Anterior cingulate cortex (tissue), 58 donors: ENCODE measurements at regions not wholly inside any gene's neighbourhood (a gene's known extent, or its start where the extent isn't known, plus 50 kb on each side); places are given as distances from the start of the nearest gene placed in this dataset.

ENCODE experiments used
- DNase-seq, 58 donors: peaks; one replicate each; lab custom pipeline; 2025; lab: John Stamatoyannopoulos, UW

- DNase-seq: no peak
These were observed 228.8 kb downstream of the BCL11B start for GRCh38 chr14:99043267-99043615.

DNA sequence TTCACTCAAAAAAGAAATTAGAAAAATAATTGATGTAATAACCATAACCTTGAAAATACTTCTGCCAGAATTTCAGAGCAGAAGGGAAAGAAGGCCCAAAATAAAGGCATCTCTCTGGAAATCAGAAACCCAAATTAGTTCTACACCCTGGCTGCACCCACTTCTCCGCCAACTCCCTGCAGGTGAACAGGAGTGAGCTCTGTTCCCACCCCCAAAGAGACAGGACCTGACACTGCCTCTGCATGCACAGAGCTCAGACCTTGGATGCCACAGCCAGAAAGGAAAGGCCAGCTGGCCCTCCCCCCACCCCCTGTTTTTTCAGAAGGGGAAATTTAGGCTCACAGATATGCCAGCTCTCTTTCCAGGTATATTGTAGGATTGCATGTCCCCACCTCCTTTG lies 228.2 kb downstream of the BCL11B start:
- no peak for DNase-seq

GRCh38 chr14:99047441-99048031 lies 224.5 kb downstream of the BCL11B start:
- no peak for DNase-seq

DNA sequence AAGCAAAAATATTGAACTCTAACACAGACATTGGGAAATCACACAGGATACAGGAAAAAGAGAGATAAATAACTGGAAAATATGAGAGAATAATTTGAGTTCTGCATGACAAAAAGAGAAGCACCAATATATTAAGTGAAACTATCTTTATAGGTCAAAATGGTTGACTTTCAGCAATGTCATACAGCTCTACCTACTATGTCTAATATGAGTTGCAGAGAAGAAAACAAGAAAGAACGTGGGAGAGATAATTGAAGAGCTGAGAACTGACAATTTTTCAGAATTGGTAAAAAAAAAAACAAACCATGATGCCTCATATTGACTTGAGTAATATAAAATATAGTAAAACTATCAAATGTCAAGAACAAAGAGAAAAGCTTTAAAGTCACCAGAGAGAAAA lies 221.7 kb downstream of the BCL11B start:
- no peak for DNase-seq

DNA sequence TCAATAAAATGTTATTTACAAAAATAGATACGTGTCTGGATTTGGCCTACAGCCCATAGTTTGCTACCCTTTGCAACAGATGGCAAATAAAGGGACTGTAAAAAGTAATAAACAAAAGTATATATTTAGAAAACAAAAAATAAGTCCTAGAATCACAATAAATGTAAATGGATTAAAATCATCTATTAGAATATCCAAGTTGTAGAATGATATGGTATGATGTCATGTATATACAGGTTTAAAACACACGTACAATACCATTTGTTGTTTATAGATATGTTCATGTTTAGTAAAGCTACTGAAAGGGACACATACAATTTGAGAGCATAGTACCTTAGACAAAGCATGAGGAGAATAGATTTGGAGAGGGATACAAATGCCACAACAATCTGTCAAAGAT lies 219.5 kb downstream of the BCL11B start:
- DNase-seq: no peak

DNA sequence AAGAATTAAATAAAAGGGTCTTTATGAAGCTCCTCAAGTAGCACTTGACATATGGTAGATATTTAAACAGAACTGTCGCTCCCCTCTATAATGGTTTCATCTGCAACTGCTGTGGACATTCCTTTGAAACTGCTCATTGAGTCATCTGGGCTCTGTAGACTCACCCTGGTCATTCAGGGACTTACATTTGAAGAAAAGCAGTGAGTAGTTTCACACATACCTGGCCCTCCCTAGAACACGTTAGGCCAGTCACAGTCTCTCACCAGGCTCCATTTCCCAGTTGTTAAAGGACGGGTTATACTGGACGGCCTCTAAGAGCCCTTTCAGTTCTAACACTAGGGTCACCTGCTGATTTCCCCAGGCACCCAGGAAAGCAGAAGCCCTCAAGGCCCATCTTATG lies 217.0 kb downstream of the BCL11B start:
- no peak for DNase-seq

GRCh38 chr14:99055816-99056215 lies 216.2 kb downstream of the BCL11B start:
- DNase-seq: no peak

GRCh38 chr14:99057576-99058083 lies 214.4 kb downstream of the BCL11B start:
- no peak for DNase-seq

DNA sequence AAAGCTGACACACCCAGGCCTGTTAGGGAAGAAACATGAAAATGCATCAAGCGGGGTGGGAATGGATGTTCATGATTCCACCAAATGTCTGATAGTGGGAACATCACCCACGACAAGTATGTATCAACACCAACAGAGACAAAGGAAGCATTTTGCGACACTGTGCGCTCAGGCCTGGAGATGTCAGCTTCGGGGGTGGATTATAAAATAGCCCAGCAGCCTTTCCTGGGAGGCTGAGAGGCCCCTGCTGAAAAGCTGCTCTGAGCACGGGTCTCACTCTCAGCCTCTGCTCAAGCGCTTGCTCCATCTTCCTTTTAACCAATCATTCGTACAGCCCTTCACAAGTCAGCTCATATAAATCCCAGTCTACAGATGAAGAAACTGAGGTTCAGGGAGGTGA lies 213.5 kb downstream of the BCL11B start:
- DNase-seq: no peak

DNA sequence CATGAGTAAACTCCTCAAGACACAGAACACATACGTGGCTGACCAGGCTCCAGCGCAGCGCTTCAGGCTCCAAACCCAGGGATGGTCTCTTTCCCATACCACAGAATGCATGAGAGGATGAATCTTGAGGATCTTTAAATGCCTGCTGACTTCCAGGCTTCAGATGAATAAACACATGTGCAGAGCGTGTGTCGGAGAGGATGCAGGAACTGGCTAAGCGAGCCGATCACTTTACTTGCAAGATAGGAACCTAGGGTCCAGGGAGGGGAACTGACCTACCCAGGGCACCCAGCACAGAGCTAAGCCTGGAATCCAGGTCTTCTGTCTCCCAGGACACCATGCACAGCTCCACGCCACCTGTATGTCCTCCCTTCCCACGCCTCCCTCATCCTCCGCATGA lies 209.8 kb downstream of the BCL11B start:
- DNase-seq: no peak

GRCh38 chr14:99062772-99063418 lies 209.1 kb downstream of the BCL11B start:
- no peak for DNase-seq

DNA sequence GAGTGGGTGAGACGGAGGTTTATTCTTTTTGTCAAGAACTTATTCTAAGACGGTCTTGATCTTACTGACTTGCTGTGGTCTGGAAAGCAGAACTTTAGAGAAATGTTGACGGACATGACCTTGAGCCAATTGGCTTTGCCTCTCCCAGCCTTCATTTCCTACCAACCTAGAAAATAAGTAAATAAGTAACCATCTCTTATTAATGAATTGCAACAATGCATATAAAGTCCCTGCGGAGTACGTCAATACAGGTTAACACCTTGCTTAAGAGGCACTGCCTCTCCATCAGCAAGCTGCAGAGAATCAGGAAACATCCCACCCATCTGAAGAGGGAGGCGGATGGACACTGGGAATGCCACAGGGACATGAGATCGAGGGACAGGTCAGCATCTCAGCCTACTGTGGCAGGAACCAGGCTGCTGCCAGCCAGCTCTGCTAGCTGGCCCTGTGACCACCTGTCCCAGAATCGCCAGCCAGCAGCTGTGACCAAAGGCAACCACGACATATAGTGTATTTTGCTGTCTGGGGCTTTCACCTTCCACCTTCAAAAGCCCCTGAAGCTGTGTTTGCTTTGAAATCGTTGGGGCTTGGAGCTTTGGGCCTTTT lies 208.3 kb downstream of the BCL11B start:
- DNase-seq: no peak

- DNase-seq: no peak
These were observed 207.6 kb downstream of the BCL11B start for GRCh38 chr14:99064262-99064954.

DNA sequence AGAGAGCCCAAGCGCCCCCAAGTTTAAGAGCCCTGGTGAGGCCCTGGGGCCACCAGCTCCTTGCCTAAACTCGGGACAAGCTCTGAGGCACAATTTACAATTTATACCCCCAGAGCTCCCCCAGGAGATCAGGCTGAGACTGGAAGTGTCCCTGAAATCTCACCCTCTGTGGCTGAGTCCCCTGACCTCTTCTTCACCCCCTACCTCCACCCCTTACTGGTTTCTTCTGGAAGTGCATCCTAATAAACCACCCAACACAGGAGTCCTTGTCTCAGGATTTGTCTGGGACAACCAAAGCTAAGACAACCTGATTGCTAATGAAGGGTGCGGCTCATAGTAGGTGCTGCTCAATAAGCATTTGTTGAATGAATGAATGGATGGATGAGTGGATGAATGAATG lies 206.4 kb downstream of the BCL11B start:
- DNase-seq: no peak

GRCh38 chr14:99066378-99066777 lies 205.6 kb downstream of the BCL11B start:
- DNase-seq: no peak

- no peak for DNase-seq
These were observed 204.7 kb downstream of the BCL11B start for GRCh38 chr14:99067141-99067920.

DNA sequence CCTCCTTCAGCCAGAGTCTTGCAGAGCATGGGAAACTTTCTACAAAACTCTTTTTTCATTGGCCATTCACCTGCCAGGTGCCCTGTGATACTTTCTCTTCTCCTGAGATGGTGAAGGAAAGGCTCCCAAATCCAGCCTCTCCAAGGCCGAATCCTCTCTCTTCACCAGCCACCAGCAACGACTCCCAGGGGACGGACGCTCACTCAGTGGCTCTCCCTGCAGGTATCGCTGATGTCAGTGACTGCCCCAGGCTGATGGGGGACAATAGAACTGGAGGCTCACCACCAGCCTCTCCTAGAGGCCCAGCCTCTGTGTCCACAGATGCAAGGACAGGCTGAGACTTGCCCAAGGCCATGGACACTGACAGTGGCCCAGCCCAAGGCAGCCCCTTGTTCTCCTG lies 204.1 kb downstream of the BCL11B start:
- no peak for DNase-seq

GRCh38 chr14:99069946-99070345 lies 202.1 kb downstream of the BCL11B start:
- DNase-seq: no peak

- DNase-seq: no peak
These were observed 199.6 kb downstream of the BCL11B start for GRCh38 chr14:99072433-99072832.

GRCh38 chr14:99072956-99073355 lies 199.0 kb downstream of the BCL11B start:
- DNase-seq: no peak

DNA sequence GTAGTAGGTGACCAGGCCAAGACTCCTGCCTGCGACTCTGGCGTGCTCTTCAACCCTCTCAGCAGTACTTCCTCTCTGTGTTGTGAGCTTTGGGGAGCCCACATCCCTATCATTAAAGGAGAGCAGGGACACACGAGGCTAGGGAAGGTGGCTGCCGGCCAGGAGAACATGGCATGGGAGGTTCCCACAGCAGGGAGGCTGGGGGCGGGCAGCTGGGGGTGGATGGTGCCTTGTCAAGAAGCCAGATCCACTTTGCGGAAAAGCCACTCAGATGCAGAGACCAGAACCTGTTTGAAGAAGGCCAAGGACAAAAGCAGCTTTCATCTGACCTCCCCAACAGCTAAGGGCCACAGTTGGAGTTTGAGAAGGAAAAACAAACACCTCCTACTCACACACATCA lies 198.6 kb downstream of the BCL11B start:
- no peak for DNase-seq
